H9 (cell line): ENCODE measurements at regions not wholly inside any gene's neighbourhood (a gene's known extent, or its start where the extent isn't known, plus 50 kb on each side); places are given as distances from the start of the nearest gene placed in this dataset.

Experiments
- DNase-seq: peaks from one replicate; pipeline ENCODE4 v3.0.0-alpha.2; 2017
- H2AFZ ChIP-seq: one replicate; pipeline ENCODE4 v1.6.1; 2013; ENCODE audit warnings: mild to moderate bottlenecking, low read length, control low read depth, moderate library complexity
- H2AK5ac ChIP-seq: 2 replicates; pipeline ENCODE4 v1.6.1; 2013; ENCODE audit warnings: low read length, control low read depth, mixed read lengths; ENCODE audit not compliant: insufficient read length
- H2BK120ac ChIP-seq: one replicate; pipeline ENCODE4 v1.6.1; 2013; ENCODE audit warnings: low read depth, mild to moderate bottlenecking, low read length, control low read depth, inconsistent platforms; ENCODE audit not compliant: poor library complexity, severe bottlenecking
- H2BK12ac ChIP-seq: 2 replicates; pipeline ENCODE4 v1.6.1; 2013; ENCODE audit warnings: low read length, control low read depth, mixed read lengths, low read depth; ENCODE audit not compliant: insufficient read length
- H2BK15ac ChIP-seq: 2 replicates; pipeline ENCODE4 v1.6.1; 2013; ENCODE audit warnings: low read depth, low read length, control low read depth
- H2BK20ac ChIP-seq: one replicate; pipeline ENCODE4 v1.6.1; 2013; ENCODE audit warnings: low read depth, mild to moderate bottlenecking, low read length, control low read depth, inconsistent platforms; ENCODE audit not compliant: poor library complexity, severe bottlenecking
- H2BK5ac ChIP-seq: 2 replicates; pipeline ENCODE4 v1.6.1; 2013; ENCODE audit warnings: low read length, control low read depth, mixed read lengths; ENCODE audit not compliant: insufficient read length
- H3K14ac ChIP-seq: 2 replicates; pipeline ENCODE4 v1.6.1; 2013; ENCODE audit warnings: low read length, control low read depth; ENCODE audit not compliant: insufficient read depth
- H3K18ac ChIP-seq: 2 replicates; pipeline ENCODE4 v1.6.1; 2013; ENCODE audit warnings: low read depth, mild to moderate bottlenecking, mixed read lengths, low read length, control low read depth; ENCODE audit not compliant: insufficient read length
- H3K23ac ChIP-seq: 2 replicates; pipeline ENCODE4 v1.6.1; 2013; ENCODE audit warnings: low read length, control low read depth, mixed read lengths, low read depth; ENCODE audit not compliant: insufficient read length
- H3K23me2 ChIP-seq: 2 replicates; pipeline ENCODE4 v1.6.1; 2013; ENCODE audit warnings: low read depth, mild to moderate bottlenecking, mixed read lengths, low read length, control low read depth; ENCODE audit not compliant: insufficient read length, poor library complexity, severe bottlenecking
- H3K27ac ChIP-seq: 2 replicates; pipeline ENCODE4 v1.5.1; 2013; ENCODE audit warnings: low read length, control low read depth, mixed read lengths, low read depth; ENCODE audit not compliant: insufficient read length
- H3K27me3 ChIP-seq: 2 replicates; pipeline ENCODE4 v1.6.1; 2013; ENCODE audit warnings: low read length, control low read depth, inconsistent platforms; ENCODE audit not compliant: insufficient read depth
- H3K4ac ChIP-seq: 2 replicates; pipeline ENCODE4 v1.6.1; 2013; ENCODE audit warnings: low read depth, mild to moderate bottlenecking, control low read depth, inconsistent platforms, low read length, moderate library complexity
- H3K4me1 ChIP-seq: 2 replicates; pipeline ENCODE4 v1.6.1; 2013; ENCODE audit warnings: low read length, control low read depth, inconsistent platforms; ENCODE audit not compliant: insufficient read depth
- H3K4me2 ChIP-seq: 2 replicates; pipeline ENCODE4 v1.6.1; 2013; ENCODE audit warnings: low read length, control low read depth, mixed read lengths; ENCODE audit not compliant: insufficient read length, insufficient read depth
- H3K56ac ChIP-seq: 2 replicates; pipeline ENCODE4 v1.6.1; 2013; ENCODE audit warnings: low read depth, mild to moderate bottlenecking, mixed read lengths, low read length, control low read depth; ENCODE audit not compliant: insufficient read length
- H3K79me1 ChIP-seq: 2 replicates; pipeline ENCODE4 v1.6.1; 2013; ENCODE audit warnings: low read depth, mild to moderate bottlenecking, moderate library complexity, low read length, control low read depth, inconsistent platforms; ENCODE audit not compliant: insufficient read depth, poor library complexity, severe bottlenecking
- H3K79me2 ChIP-seq: 2 replicates; pipeline ENCODE4 v1.6.1; 2013; ENCODE audit warnings: low read length, control low read depth, inconsistent platforms; ENCODE audit not compliant: insufficient read depth
- H3K9ac ChIP-seq: 2 replicates; pipeline ENCODE4 v1.6.1; 2013; ENCODE audit warnings: low read length, control low read depth, mixed read lengths; ENCODE audit not compliant: insufficient read length; ENCODE audit errors: extremely low read depth
- H3K9me3 ChIP-seq: one replicate; pipeline ENCODE4 v1.6.1; 2013; ENCODE audit warnings: low read depth, low read length, inconsistent platforms; ENCODE audit not compliant: control insufficient read depth
- H3T11ph ChIP-seq: one replicate; pipeline ENCODE4 v1.6.1; 2013; ENCODE audit warnings: mild to moderate bottlenecking, low read length, control low read depth, inconsistent platforms
- H4K20me1 ChIP-seq: one replicate; pipeline ENCODE4 v1.6.1; 2013; ENCODE audit not compliant: control insufficient read depth, insufficient read length, insufficient read depth
- H4K5ac ChIP-seq: 2 replicates; pipeline ENCODE4 v1.6.1; 2013; ENCODE audit warnings: low read depth, mild to moderate bottlenecking, mixed read lengths, low read length, control low read depth; ENCODE audit not compliant: insufficient read length
- H4K8ac ChIP-seq: replicated peaks from 2 replicates; pipeline ENCODE4 v1.6.1; 2013; ENCODE audit warnings: low read length, control low read depth, mixed read lengths, low read depth; ENCODE audit not compliant: insufficient read length
- H4K91ac ChIP-seq: 2 replicates; pipeline ENCODE4 v1.6.1; 2013; ENCODE audit warnings: low read depth, mild to moderate bottlenecking, moderate library complexity, mixed read lengths, low read length, control low read depth; ENCODE audit not compliant: insufficient read length
- H3K27ac Mint-ChIP-seq, 3 experiments: 2 replicates in 2 of 3; 3 replicates in 1 of 3; pipeline ENCODE4 v1.8.0; 2020 to 2021; ENCODE audit warnings: mixed read lengths in 3 of 3, mild to moderate bottlenecking in 1 of 3, moderate library complexity in 1 of 3
- H3K27me3 Mint-ChIP-seq: 2 replicates; pipeline ENCODE4 v1.8.0; 2021; ENCODE audit warnings: low read depth, mild to moderate bottlenecking, moderate library complexity, mixed read lengths
- H3K36me3 Mint-ChIP-seq, 3 experiments: 2 replicates in 2 of 3; 3 replicates in 1 of 3; pipeline ENCODE4 v1.8.0; 2020 to 2021; ENCODE audit warnings: low read depth in 3 of 3, mixed read lengths in 3 of 3; ENCODE audit not compliant: insufficient read depth in 1 of 3
- H3K4me1 Mint-ChIP-seq, 2 experiments: 2 replicates each; pipeline ENCODE4 v1.8.0; 2020; ENCODE audit warnings: mixed read lengths in 2 of 2
- H3K4me3 Mint-ChIP-seq, 2 experiments: 2 replicates in 1 of 2; 3 replicates in 1 of 2; pipeline ENCODE4 v1.8.0; 2020 to 2021; ENCODE audit warnings: mild to moderate bottlenecking in 2 of 2, mixed read lengths in 2 of 2, moderate library complexity in 1 of 2
- H3K9me3 Mint-ChIP-seq, 2 experiments: 2 replicates in 1 of 2; 3 replicates in 1 of 2; pipeline ENCODE4 v1.8.0; 2020; ENCODE audit warnings: mild to moderate bottlenecking in 2 of 2, mixed read lengths in 2 of 2, moderate library complexity in 1 of 2
- CTCF ChIP-seq: fragments of 200-600 bp; sonication (generic); conservative IDR thresholded peaks from 3 replicates; pipeline ENCODE4 v1.8.0; 2021; ENCODE audit warnings: antibody characterized with exemption, mild to moderate bottlenecking
- WGBS: extraction: QIAGEN DNeasy Blood & Tissue Kit; methylation state at CpG from one replicate; pipeline ENCODE4 v1.1.7; 2013; ENCODE audit warnings: missing lambda C conversion rate, low lambda C conversion rate, mixed read lengths; ENCODE audit not compliant: insufficient read length; ENCODE audit errors: extremely low coverage; 5-methylcytosine and 5-hydroxymethylcytosine counted together

GRCh38 chr13:36764536-36764935 lies 54.5 kb upstream of the RFXAP start:
- Histone ChIP-seq H3K23ac (no peak overlapping the region), H3K4me1 (no peaks in the 10 kb centered on the region; the same call in 1 of the 2 replicates), H2AK5ac (no peak overlapping the region), H3K23me2 (no peaks in the 10 kb centered on the region), H4K8ac (no peak overlapping the region), H3K79me2 (no peaks in the 10 kb centered on the region), H4K91ac (no peak overlapping the region), H3K9ac (no peak overlapping the region), H3K27ac (no peak overlapping the region), H3K56ac (no peak overlapping the region), H2BK5ac (no peak overlapping the region), H2AFZ (no peak overlapping the region), H4K5ac (no peak overlapping the region), H3K4ac (no peak overlapping the region), H3K9me3 (no peaks in the 10 kb centered on the region), H3K18ac (no peak overlapping the region), H3K79me1 (no peaks in the 10 kb centered on the region), H2BK120ac (no peak overlapping the region), H3T11ph (no peak overlapping the region), H4K20me1 (no peaks in the 10 kb centered on the region), H2BK15ac (no peak overlapping the region), H3K14ac (no peak overlapping the region), H3K27me3 (no peaks in the 10 kb centered on the region), H3K4me2 (no peak overlapping the region), H2BK12ac (no peak overlapping the region), H2BK20ac (no peak overlapping the region)
- TF ChIP-seq CTCF: no peak
- Mint-ChIP-seq H3K27ac (no peak overlapping the region), H3K27me3 (no peaks in the 10 kb centered on the region), H3K4me1 (peaks cover 11 to 24% of the 10 kb centered on the region in 2 experiments), H3K4me3 (no peak overlapping the region), H3K36me3 (peaks cover 0 to 24% (median 3%) of the 10 kb centered on the region in 3 experiments; a peak in 4 of 7 replicates), H3K9me3 (peaks cover 13 to 21% of the 10 kb centered on the region in 2 experiments)
- no peak for DNase-seq
- WGBS: no CpG with 5 or more reads among the region's 3 CpGs
